GM12872 (cell line): ENCODE measurements at regions not wholly inside any gene's neighbourhood (a gene's known extent, or its start where the extent isn't known, plus 50 kb on each side); places are given as distances from the start of the nearest gene placed in this dataset.

Experiments used
- CTCF ChIP-seq: IDR thresholded peaks from 3 replicates; pipeline ENCODE4 v1.5.1; 2011; ENCODE audit warnings: low read depth, mild to moderate bottlenecking, low read length, moderate library complexity; ENCODE audit not compliant: insufficient read depth

- TF ChIP-seq CTCF = no peak
Observed at GRCh38 chr12:118743896-118744700, 237.2 kb upstream of the SRRM4 start.

GRCh38 chr12:118746176-118746575 lies 235.2 kb upstream of the SRRM4 start:
- no peak for TF ChIP-seq CTCF

- TF ChIP-seq CTCF = no peak
Observed at GRCh38 chr12:118746960-118747359, 234.4 kb upstream of the SRRM4 start.

GRCh38 chr12:118747771-118748170 lies 233.6 kb upstream of the SRRM4 start:
- TF ChIP-seq CTCF = no peak

GRCh38 chr12:118748478-118749380 lies 232.6 kb upstream of the SRRM4 start:
- TF ChIP-seq CTCF = no peak

GRCh38 chr12:118749646-118750045 lies 231.7 kb upstream of the SRRM4 start:
- no peak for TF ChIP-seq CTCF

GRCh38 chr12:118750666-118751065 lies 230.7 kb upstream of the SRRM4 start:
- TF ChIP-seq CTCF = no peak
